HL-60 (cell line): ENCODE measurements at regions not wholly inside any gene's neighbourhood (a gene's known extent, or its start where the extent isn't known, plus 50 kb on each side); places are given as distances from the start of the nearest gene placed in this dataset.

Experiments used
- GABPA ChIP-seq: IDR thresholded peaks from 2 replicates; pipeline ENCODE4 v1.6.1; 2012; ENCODE audit warnings: low read depth
- TF ChIP-seq, protein P1 (sequence below): IDR thresholded peaks from one replicate; pipeline ENCODE4 v1.5.1; 2011; ENCODE audit warnings: low read length, control low read depth, inconsistent platforms; ENCODE audit not compliant: insufficient read depth

DNA sequence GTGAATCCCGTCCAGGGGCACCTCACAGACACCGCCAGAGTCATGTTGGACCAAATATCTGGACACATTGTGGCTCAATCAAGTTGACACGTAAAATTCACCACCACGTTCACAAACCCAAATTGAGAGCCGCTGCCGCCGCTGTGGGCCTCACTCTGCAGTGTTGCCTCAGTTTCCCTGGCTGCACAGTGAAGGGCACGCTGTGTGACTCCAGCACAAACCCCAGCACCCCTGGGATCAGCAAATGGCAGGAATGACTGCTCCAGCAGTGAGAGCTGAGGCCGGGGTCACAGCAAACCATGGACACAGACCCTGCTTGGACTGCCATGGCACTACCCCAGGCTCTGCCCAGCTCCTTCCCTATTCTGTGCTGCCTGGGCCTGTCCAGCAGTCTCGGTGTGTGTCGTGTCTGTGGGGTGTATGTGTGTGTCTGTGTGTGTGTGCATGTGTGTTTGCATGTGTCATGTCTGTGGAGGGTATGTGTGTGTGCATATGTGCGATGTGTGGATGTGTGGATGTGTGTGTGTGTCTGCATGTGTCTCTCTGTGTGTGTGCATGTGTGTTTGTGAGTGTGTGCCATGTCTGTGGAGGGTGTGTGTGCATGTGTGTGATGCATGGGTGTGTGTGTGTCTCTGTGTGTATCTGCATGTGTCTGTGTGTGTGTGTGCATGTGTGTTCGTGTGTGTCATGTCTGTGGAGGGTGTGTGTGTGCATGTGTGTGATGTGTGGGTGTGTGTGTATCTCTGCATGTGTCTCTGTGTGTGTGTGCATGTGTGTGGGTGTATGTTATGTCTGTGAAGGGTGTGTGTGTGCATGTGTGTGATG lies 52.2 kb upstream of the ADRA2C start:
- TF ChIP-seq, protein P1, sequence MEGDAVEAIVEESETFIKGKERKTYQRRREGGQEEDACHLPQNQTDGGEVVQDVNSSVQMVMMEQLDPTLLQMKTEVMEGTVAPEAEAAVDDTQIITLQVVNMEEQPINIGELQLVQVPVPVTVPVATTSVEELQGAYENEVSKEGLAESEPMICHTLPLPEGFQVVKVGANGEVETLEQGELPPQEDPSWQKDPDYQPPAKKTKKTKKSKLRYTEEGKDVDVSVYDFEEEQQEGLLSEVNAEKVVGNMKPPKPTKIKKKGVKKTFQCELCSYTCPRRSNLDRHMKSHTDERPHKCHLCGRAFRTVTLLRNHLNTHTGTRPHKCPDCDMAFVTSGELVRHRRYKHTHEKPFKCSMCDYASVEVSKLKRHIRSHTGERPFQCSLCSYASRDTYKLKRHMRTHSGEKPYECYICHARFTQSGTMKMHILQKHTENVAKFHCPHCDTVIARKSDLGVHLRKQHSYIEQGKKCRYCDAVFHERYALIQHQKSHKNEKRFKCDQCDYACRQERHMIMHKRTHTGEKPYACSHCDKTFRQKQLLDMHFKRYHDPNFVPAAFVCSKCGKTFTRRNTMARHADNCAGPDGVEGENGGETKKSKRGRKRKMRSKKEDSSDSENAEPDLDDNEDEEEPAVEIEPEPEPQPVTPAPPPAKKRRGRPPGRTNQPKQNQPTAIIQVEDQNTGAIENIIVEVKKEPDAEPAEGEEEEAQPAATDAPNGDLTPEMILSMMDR, result no peak
- no peak for TF ChIP-seq GABPA
